GM18508 (cell line): ENCODE measurements at regions not wholly inside any gene's neighbourhood (a gene's known extent, or its start where the extent isn't known, plus 50 kb on each side); places are given as distances from the start of the nearest gene placed in this dataset.

ENCODE experiments used
- ATAC-seq: cut with Tn5 transposase; IDR thresholded peaks from one replicate; pipeline ENCODE4 v1.9.1; 2021; ENCODE audit warnings: moderate number of reproducible peaks; ENCODE audit not compliant: insufficient read depth, unreplicated experiment

DNA sequence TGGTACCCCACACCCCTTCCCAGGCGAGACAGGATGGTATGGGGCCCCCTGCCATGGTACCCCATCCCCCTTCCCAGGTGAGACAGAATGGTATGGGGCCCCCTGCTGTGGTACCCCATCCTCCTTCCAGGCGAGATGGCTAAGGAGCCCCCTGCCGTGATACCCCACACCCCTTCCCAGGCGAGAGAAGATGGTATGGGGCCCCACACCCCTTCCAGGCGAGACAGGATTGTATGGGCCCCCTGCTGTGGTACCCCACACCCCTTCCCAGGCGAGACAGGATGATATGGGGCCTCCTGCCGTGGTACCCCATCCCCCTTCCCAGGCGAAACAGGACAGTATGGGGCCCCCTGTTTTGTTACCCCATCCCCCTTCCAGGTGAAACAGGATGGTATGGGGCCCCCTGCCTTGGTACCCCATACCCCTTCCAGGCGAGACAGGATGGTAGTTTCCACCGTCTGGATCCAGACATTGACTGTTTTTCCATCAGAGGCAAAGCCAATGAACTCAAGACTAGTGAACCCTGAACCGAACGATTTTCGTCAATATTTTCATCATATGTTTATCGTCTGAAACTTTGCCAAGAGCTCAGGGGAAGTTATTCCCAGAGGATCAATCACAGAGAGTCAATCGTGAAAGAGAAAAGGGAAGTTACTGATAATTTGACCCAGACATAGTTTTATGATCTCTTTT, 75.0 kb downstream of the MYCN start:
- no peak for ATAC-seq

DNA sequence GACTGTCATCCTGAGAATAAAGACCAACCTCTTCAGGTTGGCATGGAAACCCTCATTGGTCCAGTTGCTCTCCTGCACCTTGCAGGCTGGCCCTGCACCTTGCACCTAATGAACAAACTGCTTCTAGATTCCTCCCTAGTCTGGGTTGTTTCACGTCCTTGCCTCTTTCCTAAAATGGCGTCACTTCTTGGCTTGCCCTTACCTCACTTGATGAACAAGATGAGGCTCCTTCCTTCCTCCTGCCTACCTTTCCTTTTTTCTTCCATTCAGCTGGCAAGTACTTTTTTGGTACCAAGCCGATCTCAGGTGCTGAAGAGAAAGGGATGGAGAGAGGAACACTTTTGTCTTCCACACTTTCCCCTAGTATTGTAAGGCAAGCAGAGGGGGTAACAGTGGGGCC, 74.5 kb downstream of the MYCN start:
- ATAC-seq, result no peak

DNA sequence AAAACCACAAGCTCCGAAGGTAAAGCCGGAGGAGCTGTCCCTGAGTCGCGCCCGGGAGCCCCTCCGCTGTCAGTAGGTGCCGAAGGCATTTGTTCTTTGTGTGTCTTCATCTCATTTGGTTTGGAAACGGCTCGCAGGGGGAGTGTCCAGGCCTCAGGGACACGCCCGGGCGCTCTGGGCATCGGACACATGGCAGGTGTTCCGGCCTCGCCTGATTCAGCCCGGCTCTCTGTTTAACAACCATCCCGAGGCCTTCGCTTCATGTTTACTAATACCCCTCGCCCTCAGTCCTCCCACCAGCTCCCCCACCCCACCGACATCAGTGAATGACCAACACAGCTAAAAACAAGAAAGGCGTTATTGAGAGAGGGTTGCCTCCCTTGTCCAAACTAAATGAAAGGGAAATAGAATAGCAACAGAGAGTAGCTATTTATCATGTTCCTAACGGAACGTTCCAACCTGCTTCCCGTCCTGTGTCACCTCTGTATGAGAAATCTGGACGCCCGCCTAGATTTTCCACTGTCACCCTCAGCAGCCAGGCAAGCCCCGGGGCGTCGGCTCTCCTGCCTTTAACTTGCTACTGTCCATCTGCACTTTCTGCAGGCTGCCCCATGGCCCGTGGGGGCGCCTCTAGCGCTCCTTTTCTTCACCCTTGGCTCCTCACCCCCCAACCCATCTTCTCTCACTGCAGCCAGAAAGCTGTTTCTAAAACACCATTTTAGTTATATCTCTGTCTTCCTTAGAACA, 73.9 kb downstream of the MYCN start:
- no peak for ATAC-seq

DNA sequence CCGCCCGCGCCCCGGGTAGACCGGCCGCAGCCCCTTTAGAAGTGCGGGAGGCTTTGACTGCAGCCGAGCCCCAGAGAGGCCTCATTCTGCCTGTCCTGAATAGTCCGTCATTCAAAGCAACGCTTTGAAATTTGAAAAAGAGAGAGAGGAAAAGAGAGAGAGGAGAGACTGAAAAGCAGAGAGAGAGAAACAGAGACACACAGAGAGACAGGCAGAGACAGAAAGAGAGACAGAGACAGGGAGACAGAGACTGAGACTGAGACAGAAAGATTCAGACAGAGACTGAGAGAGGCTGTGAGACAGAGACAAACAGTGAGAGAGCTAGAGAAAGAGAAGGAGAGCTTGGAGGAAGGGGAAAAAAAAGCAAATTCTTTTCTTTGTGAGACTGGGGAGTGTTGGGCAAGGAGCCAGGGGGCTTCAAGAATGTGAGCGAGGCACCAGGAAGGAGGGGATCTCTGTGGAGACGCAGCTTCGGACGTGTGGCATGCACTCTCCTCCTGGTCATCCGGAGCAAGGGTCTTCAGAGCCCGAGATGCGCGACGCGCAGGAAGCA, 73.1 kb downstream of the MYCN start:
- no peak for ATAC-seq

DNA sequence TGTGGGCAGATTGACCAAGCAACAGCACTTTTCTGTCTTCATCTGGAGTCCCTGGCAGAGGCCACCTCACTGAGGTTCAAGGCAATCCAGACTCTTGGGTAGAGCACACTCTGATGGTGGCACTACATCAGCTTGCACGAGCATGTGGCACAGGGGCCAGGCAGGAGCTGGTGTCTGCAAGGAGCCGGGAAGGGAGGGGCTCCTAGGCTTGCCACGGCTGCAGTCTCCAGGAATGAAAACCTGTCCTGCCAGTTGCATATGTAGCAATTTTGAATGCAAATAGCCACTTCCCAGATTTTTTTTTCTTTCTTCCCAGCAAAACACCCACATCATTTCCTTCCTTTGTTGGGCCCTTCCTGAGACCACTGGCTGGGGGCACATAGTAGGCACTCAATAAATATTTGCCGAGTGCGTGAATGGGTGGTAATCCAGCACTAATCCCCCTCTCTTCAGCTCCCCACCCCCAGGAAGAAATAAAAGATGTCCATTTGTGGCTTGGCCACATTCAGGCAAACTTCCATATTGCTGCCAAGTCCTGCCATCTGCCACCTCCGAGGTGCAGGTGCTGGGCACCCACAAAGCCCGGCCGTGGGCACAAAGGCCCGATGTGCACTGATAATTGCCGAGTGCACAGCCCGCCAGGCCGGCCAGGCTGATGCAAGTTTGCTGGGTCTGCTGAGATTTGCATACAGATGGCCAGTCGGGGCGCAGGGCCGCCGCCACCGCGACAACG, 72.4 kb downstream of the MYCN start:
- ATAC-seq, result no peak

DNA sequence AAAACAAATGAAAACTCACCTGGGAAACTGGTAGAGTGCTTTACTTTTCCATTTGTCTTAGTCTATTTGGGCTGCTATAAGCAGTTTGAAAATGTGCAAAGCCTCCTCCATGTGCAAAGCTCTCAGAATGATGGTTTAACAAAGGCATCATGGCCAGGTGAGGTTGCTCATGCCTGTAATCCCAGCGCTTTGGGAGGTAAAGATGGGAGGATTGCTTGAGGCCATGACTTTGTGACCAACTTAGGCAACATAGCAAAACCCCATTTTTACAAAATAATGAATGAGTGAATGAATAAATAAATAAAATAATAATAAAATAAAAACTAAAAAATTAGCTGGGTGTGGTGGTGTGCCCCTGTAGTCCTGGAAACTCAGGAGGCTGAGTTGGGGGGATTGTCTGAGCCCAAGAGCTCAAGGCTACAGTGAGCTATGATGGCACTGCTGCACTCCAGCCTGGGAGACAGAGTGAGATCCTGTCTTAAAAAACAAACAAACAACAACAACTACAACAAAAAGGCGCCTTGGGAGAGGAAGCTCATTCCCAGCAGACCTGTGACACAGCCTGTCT, 71.8 kb downstream of the MYCN start:
- ATAC-seq, result no peak

DNA sequence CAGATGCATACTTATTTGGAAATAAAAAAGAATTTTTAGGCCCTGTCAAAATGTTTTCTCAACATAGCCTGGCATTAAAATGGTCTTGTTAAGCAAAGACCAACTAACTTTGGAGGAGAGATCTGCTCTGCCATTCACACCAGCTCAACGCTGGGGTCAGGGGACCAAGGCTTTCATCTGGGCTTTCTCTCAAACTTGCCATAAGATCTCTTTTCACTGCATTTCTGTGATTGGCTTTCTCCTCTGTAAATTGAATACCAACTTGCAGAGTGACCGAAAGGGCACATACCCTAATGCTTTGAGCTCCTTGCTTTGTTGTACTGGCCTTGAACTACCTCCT, 71.2 kb downstream of the MYCN start:
- ATAC-seq, result no peak

DNA sequence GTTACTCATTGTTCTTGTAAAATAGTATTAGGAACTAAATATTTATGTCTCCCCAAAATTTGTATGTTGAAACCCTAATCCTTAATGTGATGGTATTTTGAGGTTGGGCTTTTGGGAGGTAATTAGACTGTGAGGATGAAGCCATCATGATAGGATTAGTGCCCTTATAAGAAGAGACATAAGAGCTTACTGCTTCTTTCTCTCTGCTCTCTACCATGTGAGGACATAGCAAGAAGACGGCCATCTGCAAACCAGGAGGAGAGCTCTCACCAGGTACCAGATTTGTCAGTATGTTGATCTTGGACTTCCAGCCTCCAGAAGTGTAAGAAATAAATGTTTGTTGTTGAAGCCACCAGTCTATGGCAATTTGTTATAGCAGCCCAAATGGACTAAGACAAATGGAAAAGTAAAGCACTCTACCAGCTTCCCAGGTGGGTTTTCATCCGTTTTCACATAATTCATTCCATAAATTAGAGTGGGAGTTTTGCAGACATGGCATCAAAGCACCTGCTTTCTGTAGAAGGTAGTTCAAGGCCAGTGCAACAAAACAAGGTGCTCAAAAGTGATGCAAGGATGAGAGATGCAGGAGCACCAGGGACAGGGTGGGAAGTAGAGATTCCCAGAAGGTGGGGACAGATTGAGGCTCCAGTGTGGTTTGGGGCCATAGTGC, 70.7 kb downstream of the MYCN start:
- no peak for ATAC-seq

DNA sequence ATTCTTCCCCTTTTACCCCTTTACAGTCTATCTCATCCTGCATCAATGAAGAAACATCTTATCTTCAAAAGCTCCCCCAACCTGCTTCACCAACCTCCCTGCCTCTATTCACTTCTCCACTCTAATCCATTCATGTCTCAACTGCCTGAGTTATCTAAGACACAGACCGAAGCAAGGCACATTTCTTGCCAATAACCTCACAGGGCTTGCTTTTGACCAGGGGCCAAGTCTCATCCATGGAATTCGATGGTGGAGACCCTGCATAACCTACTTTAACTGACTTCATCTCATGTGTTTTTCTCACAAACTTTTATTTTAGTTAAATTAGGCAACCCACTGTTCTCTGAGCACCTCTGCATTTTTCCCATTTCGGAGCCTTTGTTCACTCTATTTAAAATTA, 69.7 kb downstream of the MYCN start:
- no peak for ATAC-seq

DNA sequence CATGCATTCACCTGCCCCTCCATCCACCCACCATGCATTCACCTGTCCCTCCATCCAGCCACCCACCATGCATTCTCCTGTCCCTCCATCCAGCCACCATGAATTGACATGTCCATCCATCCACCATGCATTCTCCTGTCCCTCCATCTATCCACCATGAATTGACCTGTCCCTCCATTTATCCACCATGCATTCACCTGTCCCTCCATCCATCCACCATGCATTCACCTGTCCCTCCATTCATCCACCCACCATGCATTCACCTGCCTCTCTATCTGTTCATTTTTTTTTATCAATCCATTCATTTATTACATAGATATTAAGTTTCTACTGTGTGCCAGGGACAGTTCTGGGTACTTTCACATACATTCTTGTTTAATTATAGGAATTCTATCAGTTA, 69.2 kb downstream of the MYCN start:
- no peak for ATAC-seq

DNA sequence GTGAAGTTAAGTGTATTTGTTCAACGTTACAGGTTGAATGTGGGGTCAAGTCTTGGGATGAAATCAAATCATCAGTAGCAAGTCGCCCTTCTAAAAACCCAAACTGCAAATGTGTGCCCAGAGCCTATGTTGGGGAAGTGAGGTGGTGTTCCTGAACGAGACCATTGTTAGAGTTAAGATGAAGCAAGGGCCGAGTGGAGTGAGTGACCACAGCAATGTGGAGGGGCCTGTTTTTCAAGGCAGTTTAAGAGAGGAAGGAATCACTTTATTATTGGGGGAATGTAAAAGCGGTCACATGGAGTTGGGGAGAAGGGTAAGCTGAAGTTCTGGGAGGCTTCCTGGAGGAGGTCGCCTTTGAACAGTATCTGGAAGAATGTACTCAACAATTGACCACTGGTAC, 68.5 kb downstream of the MYCN start:
- ATAC-seq, result no peak

DNA sequence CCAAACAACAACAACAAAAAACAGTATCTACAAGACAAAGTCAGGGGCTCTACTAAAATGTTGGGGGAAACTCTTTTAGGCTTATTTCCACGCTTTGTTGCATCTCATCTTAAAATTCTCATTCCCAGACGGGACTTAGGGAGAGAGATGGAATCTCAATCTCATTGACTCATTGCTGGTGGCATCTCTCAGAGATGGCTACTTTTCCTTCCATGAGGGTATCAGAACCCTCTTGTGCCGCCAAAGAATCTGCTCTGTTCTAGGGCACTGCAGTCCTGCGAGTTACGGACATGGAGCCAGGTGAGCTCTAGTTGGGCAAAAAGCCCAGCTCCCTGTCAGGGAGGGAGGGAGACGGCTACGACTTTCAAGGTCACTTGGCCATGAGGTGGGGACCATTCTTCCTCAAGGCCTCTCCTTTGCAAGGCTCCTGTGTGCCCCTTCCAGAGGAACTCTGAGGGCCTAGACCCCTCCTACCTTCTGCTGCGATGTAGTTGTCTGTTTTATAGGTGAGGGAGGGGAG, 68.0 kb downstream of the MYCN start:
- no peak for ATAC-seq

DNA sequence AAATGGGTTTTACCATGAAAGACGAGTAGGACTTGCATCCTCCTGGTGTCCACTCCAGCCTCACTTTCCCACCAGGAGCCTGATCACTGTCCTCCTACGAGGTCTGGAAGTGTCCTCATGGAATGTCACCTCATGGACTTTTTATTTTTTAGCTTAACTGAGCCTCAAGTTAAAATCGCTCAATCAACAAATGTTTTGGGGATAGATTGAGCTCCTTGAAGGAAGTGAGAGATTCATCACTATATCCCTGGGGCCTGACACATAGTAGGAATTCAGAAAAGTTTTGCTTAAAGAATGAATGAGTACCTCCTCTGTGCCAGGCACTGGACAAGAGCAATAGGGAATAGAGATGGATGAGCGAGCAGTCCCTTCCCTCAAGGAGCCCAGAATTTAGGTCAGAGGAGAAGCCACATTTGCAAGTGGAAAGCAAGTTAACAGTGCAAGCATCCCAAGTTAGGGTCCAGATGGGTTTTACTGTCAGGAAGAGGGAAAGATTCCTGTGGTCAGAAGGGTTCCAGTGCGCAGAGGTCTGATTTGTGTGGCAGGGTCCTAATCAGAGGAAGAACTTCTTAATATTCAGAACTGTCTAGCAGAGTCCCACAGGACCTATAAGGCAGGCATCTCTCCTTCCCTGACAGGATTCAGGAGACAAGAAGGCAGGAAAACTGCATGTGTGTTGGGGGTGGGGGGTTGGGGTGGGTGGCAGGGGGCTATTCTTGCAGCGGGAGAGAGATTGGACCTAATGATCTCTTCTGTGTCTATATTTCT, 67.0 kb downstream of the MYCN start:
- no peak for ATAC-seq

DNA sequence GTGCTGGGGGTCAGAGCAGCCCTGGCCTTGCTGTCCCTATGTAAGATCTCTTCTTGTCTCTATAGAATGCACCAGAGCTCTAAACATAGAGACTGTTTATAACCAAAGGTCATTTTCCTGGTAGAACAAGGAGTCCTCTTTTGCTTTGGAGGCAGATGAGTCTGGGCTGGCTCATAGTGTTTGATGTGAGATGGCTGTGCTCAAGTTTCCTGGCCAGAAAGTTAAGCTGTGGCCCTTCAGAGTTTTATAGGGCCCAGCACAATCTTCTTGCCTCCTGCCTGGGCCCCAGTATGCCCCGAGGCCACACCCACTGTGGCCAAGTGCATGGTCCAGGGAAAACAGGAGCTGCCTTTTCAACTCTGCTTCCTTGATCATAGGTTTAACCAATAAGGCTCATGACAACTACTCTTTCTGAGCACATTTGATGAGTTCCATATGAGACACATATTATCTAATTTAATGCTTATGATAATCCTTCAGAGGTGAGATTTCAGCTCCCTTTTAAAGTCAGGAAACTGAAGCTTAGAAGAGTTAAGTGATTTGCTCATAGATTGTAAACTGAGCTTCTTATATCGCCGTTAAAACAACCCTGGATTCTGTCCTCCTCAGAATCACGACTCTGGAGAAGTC, 66.3 kb downstream of the MYCN start:
- no peak for ATAC-seq

DNA sequence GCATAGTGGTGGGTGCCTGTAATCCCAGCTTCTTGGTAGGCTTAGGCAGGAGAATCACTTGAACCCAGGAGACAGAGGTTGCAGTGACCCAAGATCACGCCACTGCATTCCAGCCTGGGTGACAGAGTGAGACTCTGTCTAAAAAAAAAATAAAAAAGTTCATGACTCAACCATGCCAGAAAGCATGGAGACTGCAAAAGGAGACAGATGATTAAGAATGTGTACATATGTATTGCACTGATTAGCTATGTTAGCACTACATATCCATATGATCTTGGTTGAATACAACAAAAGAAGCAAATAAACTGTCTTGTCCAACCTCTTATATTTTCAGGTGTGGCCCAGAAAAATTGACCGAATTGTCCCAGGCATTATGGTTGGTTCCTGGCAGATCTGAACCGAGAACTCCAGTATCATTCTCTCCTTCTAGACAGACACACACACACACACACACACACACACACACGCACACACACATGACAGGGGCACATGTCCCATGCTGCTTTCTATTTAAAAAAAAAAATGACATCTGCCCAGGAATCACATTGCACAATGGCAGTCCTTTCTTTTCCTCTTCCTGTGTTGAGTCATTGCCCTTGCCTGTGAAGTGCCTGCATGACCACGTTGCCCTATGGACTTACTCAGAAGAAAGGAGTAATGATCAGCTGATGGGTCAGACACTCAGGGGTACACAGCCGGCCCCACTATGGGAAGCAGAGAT, 65.6 kb downstream of the MYCN start:
- ATAC-seq, result no peak

DNA sequence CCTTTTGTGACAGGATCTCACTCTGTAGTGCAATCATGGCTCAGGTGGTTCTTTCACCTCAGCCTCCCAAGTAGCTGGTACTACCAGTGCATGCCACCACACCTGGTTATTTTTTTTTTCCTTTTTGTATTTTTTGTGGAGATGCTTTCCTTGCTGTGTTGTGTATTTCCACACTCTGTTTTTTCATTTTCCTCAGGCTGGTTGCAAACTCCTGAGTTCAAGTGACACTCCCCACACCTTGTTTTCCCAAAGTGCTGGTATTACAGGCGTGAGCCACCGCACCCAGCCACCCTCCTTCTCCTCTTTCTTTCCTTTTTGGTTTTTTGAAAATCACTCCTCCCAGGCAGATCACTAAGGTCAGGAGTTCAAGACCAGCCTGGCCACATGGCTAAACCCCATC, 65.0 kb downstream of the MYCN start:
- ATAC-seq, result no peak

DNA sequence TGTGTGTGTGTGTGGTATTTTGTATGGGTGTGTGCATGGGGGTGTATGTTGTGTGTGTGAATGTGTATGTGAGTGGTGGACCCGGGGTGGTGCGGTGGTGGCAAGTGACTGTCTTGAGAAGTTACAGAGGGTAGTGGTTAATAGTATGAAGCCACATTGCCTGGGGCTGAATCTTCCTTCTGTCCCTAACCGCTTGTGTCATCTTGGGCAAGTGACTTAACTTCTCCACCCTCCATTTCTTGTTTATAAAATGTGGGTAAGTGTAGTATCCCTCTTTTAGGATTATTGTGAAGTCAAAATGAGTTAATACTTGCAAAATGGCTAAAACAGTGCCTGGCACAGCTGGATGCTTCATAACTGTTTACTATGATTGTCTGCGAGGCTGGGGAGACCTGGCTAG, 63.5 kb downstream of the MYCN start:
- no peak for ATAC-seq

DNA sequence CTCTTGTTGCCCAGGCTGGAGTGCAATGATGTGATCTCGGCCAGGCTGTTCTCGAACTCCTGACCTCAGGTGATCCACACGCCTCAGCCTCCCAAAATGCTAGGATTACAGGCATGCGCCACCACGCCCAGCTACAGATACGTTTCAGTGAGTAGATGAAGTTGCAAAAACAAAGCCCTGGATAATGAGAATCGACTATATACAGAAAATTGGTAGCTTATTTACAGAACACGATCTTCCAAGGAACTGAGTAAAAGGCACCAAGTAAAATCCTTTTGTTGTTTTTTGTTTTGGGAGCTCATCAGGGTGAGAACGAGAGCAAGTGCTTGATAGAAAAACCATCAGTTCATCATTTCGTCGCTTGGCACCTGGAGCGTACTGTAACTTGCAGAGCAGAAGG, 62.8 kb downstream of the MYCN start:
- no peak for ATAC-seq
